Osteocyte (in vitro differentiated cells): ENCODE measurements at regions not wholly inside any gene's neighbourhood (a gene's known extent, or its start where the extent isn't known, plus 50 kb on each side); places are given as distances from the start of the nearest gene placed in this dataset.

Experiments used
- DNase-seq: peaks from one replicate; pipeline ENCODE4 v3.0.0; 2021; ENCODE audit warnings: mixed read lengths; ENCODE audit not compliant: unreplicated experiment; ENCODE audit errors: extremely low spot score
- H3K27ac Mint-ChIP-seq: one replicate; pipeline ENCODE4 v1.8.0; 2021; ENCODE audit warnings: mild to moderate bottlenecking, mixed read lengths; ENCODE audit not compliant: unreplicated experiment
- H3K27me3 Mint-ChIP-seq: one replicate; pipeline ENCODE4 v1.8.0; 2021; ENCODE audit warnings: mixed read lengths; ENCODE audit not compliant: unreplicated experiment
- H3K36me3 Mint-ChIP-seq: one replicate; pipeline ENCODE4 v1.8.0; 2021; ENCODE audit warnings: mixed read lengths; ENCODE audit not compliant: unreplicated experiment
- H3K4me1 Mint-ChIP-seq: one replicate; pipeline ENCODE4 v1.8.0; 2021; ENCODE audit warnings: mixed read lengths; ENCODE audit not compliant: unreplicated experiment
- H3K4me3 Mint-ChIP-seq: one replicate; pipeline ENCODE4 v1.8.0; 2021; ENCODE audit warnings: mild to moderate bottlenecking, moderate library complexity, mixed read lengths; ENCODE audit not compliant: unreplicated experiment
- H3K9me3 Mint-ChIP-seq: one replicate; pipeline ENCODE4 v1.8.0; 2021; ENCODE audit warnings: mixed read lengths; ENCODE audit not compliant: unreplicated experiment
- CTCF ChIP-seq: fragments of 200-600 bp; sonication (generic); IDR thresholded peaks from 2 replicates; pipeline ENCODE4 v1.5.0; 2021; ENCODE audit warnings: antibody characterized with exemption, mild to moderate bottlenecking, moderate library complexity

GRCh38 chr18:23384778-23385736 is 68.0 kb upstream of the RIOK3 start:
- no peaks in the 10 kb centered on the region for H3K36me3 Mint-ChIP-seq

GRCh38 chr18:23386317-23386716 is 66.8 kb upstream of the RIOK3 start:
- Mint-ChIP-seq H3K27ac (no peak overlapping the region), H3K27me3 (no peaks in the 10 kb centered on the region), H3K4me3 (no peak overlapping the region), H3K4me1 (peaks cover 14% of the 10 kb centered on the region), H3K9me3 (no peaks in the 10 kb centered on the region), H3K36me3 (no peaks in the 10 kb centered on the region)
- no peak for TF ChIP-seq CTCF
- DNase-seq, result no peak

More at GRCh38 chr18:23384778-23385736, 68.0 kb upstream of the RIOK3 start:
- H3K9me3 Mint-ChIP-seq, result no peaks in the 10 kb centered on the region
- DNase-seq, result no peak
- TF ChIP-seq CTCF, result no peak
- H3K4me3 Mint-ChIP-seq, result no peak overlapping the region
- no peaks in the 10 kb centered on the region for H3K27me3 Mint-ChIP-seq
- no peak overlapping the region for H3K27ac Mint-ChIP-seq
- H3K4me1 Mint-ChIP-seq, result peaks cover 19% of the 10 kb centered on the region

DNA sequence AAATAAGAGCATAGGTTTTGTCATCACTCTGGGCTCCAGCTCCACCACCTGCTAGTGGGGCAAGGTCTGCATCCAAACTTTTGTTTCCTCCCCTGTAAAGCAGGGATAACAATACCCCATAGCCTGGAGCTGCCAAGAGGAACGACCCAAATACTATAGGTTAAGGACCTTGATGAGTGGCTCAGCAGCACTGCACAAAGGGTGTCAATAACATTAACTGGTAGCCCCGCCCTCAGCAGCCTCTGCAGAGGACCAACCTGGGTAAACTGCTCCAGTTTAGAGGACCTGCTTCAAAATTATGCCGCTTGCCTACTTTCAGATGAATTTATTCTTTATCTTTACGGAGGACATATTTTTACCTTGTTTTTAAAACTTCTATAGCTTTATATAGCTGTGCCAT is 65.8 kb upstream of the RIOK3 start:
- Mint-ChIP-seq H3K9me3 (no peaks in the 10 kb centered on the region), H3K4me3 (no peak overlapping the region), H3K4me1 (peaks cover 14% of the 10 kb centered on the region), H3K36me3 (no peaks in the 10 kb centered on the region), H3K27me3 (no peaks in the 10 kb centered on the region), H3K27ac (no peak overlapping the region)
- DNase-seq, result no peak
- TF ChIP-seq CTCF, result no peak

DNA sequence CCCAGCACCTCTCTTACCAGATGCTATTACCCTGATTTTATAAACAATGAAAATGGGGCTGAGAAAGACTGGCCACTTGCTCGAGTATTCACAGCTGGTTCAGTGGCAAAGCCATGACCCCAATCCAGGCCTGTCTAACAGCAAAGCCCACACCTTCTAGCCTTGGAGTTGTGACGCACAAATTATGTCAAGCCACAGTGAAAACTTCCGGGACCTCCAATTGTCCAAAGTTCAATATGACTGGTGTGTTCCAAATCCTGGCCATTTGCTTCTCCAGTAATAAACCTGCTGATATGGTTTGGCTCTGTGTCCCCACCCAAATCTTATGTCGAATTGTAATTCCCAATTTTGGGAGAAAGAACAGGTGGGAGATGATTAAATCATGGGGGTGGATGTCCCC is 64.7 kb upstream of the RIOK3 start:
- no peak for TF ChIP-seq CTCF
- Mint-ChIP-seq H3K27me3 (no peaks in the 10 kb centered on the region), H3K4me3 (no peak overlapping the region), H3K36me3 (peaks cover 2% of the 10 kb centered on the region), H3K4me1 (peaks cover 10% of the 10 kb centered on the region), H3K9me3 (no peaks in the 10 kb centered on the region), H3K27ac (no peak overlapping the region)
- no peak for DNase-seq

GRCh38 chr18:23391156-23391555 is 61.9 kb upstream of the RIOK3 start:
- Mint-ChIP-seq H3K9me3 (no peaks in the 10 kb centered on the region), H3K27ac (no peak overlapping the region), H3K27me3 (no peaks in the 10 kb centered on the region), H3K36me3 (peaks cover 5% of the 10 kb centered on the region), H3K4me1 (peaks cover 5% of the 10 kb centered on the region), H3K4me3 (no peak overlapping the region)
- DNase-seq, result no peak
- no peak for TF ChIP-seq CTCF
